Hepatocyte (in vitro differentiated cells): ENCODE measurements at regions not wholly inside any gene's neighbourhood (a gene's known extent, or its start where the extent isn't known, plus 50 kb on each side); places are given as distances from the start of the nearest gene placed in this dataset.
"Not testable (repeated sequence)": the region's sequence is repeated elsewhere in the genome, so short reads cannot be mapped to it uniquely, and the experiment has no call there.

Source experiments
- DNase-seq: peaks from one replicate; pipeline ENCODE4 v3.0.0-alpha.2; 2016; ENCODE audit warnings: low spot score
- H2AFZ ChIP-seq: fragments of 200-600 bp; sonication (generic); 2 replicates; pipeline ENCODE4 v1.6.0; 2016; ENCODE audit warnings: antibody characterized with exemption, mild to moderate bottlenecking
- H3K27ac ChIP-seq: fragments of 200-600 bp; sonication (generic); 2 replicates; pipeline ENCODE4 v1.5.1; 2016; ENCODE audit warnings: mild to moderate bottlenecking
- H3K27me3 ChIP-seq: fragments of 200-600 bp; sonication (generic); 2 replicates; pipeline ENCODE4 v1.6.1; 2016
- H3K36me3 ChIP-seq: fragments of 200-600 bp; sonication (generic); replicated peaks from 2 replicates; pipeline ENCODE4 v1.5.1; 2016; ENCODE audit warnings: low read depth; ENCODE audit not compliant: insufficient read depth
- H3K4me1 ChIP-seq: fragments of 200-600 bp; sonication (generic); 2 replicates; pipeline ENCODE4 v1.5.1; 2016; ENCODE audit warnings: mild to moderate bottlenecking, moderate library complexity; ENCODE audit not compliant: insufficient read depth
- H3K4me2 ChIP-seq: fragments of 200-600 bp; sonication (generic); 2 replicates; pipeline ENCODE4 v1.6.0; 2016
- H3K4me3 ChIP-seq: fragments of 200-600 bp; sonication (generic); 2 replicates; pipeline ENCODE4 v1.5.1; 2016; ENCODE audit warnings: mild to moderate bottlenecking
- H3K79me2 ChIP-seq: fragments of 200-600 bp; sonication (generic); 2 replicates; pipeline ENCODE4 v1.6.0; 2017; ENCODE audit warnings: mild to moderate bottlenecking
- H3K9me2 ChIP-seq: fragments of 200-600 bp; sonication (generic); replicated peaks from 2 replicates; pipeline ENCODE4 v1.6.0; 2017; ENCODE audit warnings: mild to moderate bottlenecking; ENCODE audit not compliant: insufficient read depth
- H3K9me3 ChIP-seq: fragments of 200-600 bp; sonication (generic); 2 replicates; pipeline ENCODE4 v1.5.1; 2016; ENCODE audit warnings: low read depth, mild to moderate bottlenecking
- H4K20me1 ChIP-seq: fragments of 200-600 bp; sonication (generic); 2 replicates; pipeline ENCODE4 v1.6.0; 2016; ENCODE audit warnings: mild to moderate bottlenecking; ENCODE audit not compliant: insufficient read depth, poor library complexity, severe bottlenecking
- CTCF ChIP-seq: fragments of 200-600 bp; sonication (generic); IDR thresholded peaks from 2 replicates; pipeline ENCODE4 v1.5.1; 2016; ENCODE audit warnings: antibody characterized with exemption, mild to moderate bottlenecking; ENCODE audit not compliant: poor library complexity
- EZH2 ChIP-seq: fragments of 200-600 bp; sonication (generic); IDR thresholded peaks from 2 replicates; pipeline ENCODE4 v1.6.1; 2016; ENCODE audit warnings: antibody characterized with exemption, mild to moderate bottlenecking, borderline replicate concordance
- EZH2phosphoT487 ChIP-seq: fragments of 200-600 bp; sonication (generic); IDR thresholded peaks from one replicate; pipeline ENCODE4 v1.6.1; 2018; ENCODE audit warnings: antibody characterized with exemption, mild to moderate bottlenecking, low read depth, moderate library complexity; ENCODE audit not compliant: unreplicated experiment, severe bottlenecking
- WGBS: methylation state at CpG from one replicate; pipeline ENCODE4 v1.1.6; 2016; ENCODE audit warnings: low lambda C conversion rate; ENCODE audit errors: missing lambda C conversion rate; 5-methylcytosine and 5-hydroxymethylcytosine counted together

GRCh38 chr2:55805686-55806085, 112.0 kb upstream of the PNPT1 start:
- H3K27me3 ChIP-seq, result no peaks in the 10 kb centered on the region
- H3K27ac ChIP-seq, result no peak overlapping the region
- H3K9me2 ChIP-seq, result no peaks in the 10 kb centered on the region
- no peaks in the 10 kb centered on the region for H4K20me1 ChIP-seq
- no peak for TF ChIP-seq EZH2phosphoT487
- no peak for TF ChIP-seq CTCF
- no peak for TF ChIP-seq EZH2
- H2AFZ ChIP-seq, result no peak overlapping the region
- no peaks in the 10 kb centered on the region for H3K36me3 ChIP-seq
- no peak overlapping the region for H3K4me3 ChIP-seq
- no peaks in the 10 kb centered on the region for H3K4me1 ChIP-seq
- H3K4me2 ChIP-seq, result no peak overlapping the region
- no peaks in the 10 kb centered on the region for H3K79me2 ChIP-seq
- 89% methylated on average over 2 of the region's 2 CpGs for WGBS
- DNase-seq, result no peak
- no peaks in the 10 kb centered on the region for H3K9me3 ChIP-seq

GRCh38 chr2:55804535-55804934, 110.9 kb upstream of the PNPT1 start:
- no peaks in the 10 kb centered on the region for H3K9me2 ChIP-seq
- WGBS, result 68% methylated on average over 6 of the region's 6 CpGs
- H3K27me3 ChIP-seq, result no peaks in the 10 kb centered on the region
- TF ChIP-seq EZH2phosphoT487, result no peak
- TF ChIP-seq EZH2, result no peak
- no peak for TF ChIP-seq CTCF
- H3K4me3 ChIP-seq, result no peak overlapping the region
- H3K36me3 ChIP-seq, result no peaks in the 10 kb centered on the region
- no peak overlapping the region for H3K4me2 ChIP-seq
- H3K4me1 ChIP-seq, result no peaks in the 10 kb centered on the region
- H3K9me3 ChIP-seq, result no peaks in the 10 kb centered on the region
- no peak overlapping the region for H3K27ac ChIP-seq
- DNase-seq, result no peak
- H4K20me1 ChIP-seq, result no peaks in the 10 kb centered on the region
- no peaks in the 10 kb centered on the region for H3K79me2 ChIP-seq
- no peak overlapping the region for H2AFZ ChIP-seq

- Histone ChIP-seq H3K36me3 (no peaks in the 10 kb centered on the region), H3K9me3 (no peaks in the 10 kb centered on the region), H3K4me1 (no peaks in the 10 kb centered on the region), H3K4me2 (no peak overlapping the region), H3K27ac (no peak overlapping the region), H3K27me3 (no peaks in the 10 kb centered on the region), H2AFZ (no peak overlapping the region), H4K20me1 (no peaks in the 10 kb centered on the region), H3K79me2 (no peaks in the 10 kb centered on the region), H3K9me2 (no peaks in the 10 kb centered on the region), H3K4me3 (no peak overlapping the region)
- WGBS, result 75% methylated on average over 2 of the region's 2 CpGs
- DNase-seq, result no peak
- TF ChIP-seq CTCF, result no peak
- TF ChIP-seq EZH2phosphoT487, result no peak
These were observed 108.4 kb upstream of the PNPT1 start for GRCh38 chr2:55802067-55802466.

- Histone ChIP-seq H3K36me3 (no peaks in the 10 kb centered on the region), H3K4me2 (no peak overlapping the region), H3K9me3 (no peaks in the 10 kb centered on the region), H3K79me2 (no peaks in the 10 kb centered on the region), H3K27me3 (no peaks in the 10 kb centered on the region), H3K27ac (no peak overlapping the region), H4K20me1 (no peaks in the 10 kb centered on the region), H2AFZ (no peak overlapping the region), H3K4me1 (no peaks in the 10 kb centered on the region), H3K9me2 (no peaks in the 10 kb centered on the region), H3K4me3 (no peak overlapping the region)
- WGBS, result 91% methylated on average over 1 of the region's 1 CpG
- no peak for DNase-seq
- no peak for TF ChIP-seq EZH2phosphoT487
- no peak for TF ChIP-seq CTCF
- TF ChIP-seq EZH2, result no peak
These were observed 107.8 kb upstream of the PNPT1 start for GRCh38 chr2:55801436-55801835.

GRCh38 chr2:55799624-55800023, 106.0 kb upstream of the PNPT1 start:
- H3K9me3 ChIP-seq, H3K4me1 ChIP-seq, H3K9me2 ChIP-seq, H3K36me3 ChIP-seq, H2AFZ ChIP-seq, H4K20me1 ChIP-seq, H3K4me3 ChIP-seq, H3K27ac ChIP-seq, DNase-seq, H3K27me3 ChIP-seq, H3K4me2 ChIP-seq, H3K79me2 ChIP-seq: not testable (repeated sequence)
- 96% methylated on average over 13 of the region's 14 CpGs for WGBS
